GM10248 (cell line): ENCODE measurements at regions not wholly inside any gene's neighbourhood (a gene's known extent, or its start where the extent isn't known, plus 50 kb on each side); places are given as distances from the start of the nearest gene placed in this dataset.

ENCODE experiments used
- CTCF ChIA-PET: fragments of 300-600 bp; sonication (Branson Sonifier 250); formaldehyde crosslinking; extraction: SDS; loops from one replicate; lab custom pipeline; 2021; ENCODE audit warnings: antibody characterized with exemption; lab: Yijun Ruan, JAX
- POLR2A ChIA-PET: fragments of 350-650 bp; sonication (Branson Sonifier 250); formaldehyde crosslinking; extraction: SDS; loops from one replicate; lab custom pipeline; 2020; ENCODE audit warnings: antibody characterized with exemption; lab: Yijun Ruan, JAX
- DNase-seq: peaks from one replicate; pipeline ENCODE4 v3.0.0; 2012; ENCODE audit errors: extremely low spot score
- TF ChIP-seq, protein P1 (sequence below): IDR thresholded peaks from 2 replicates; pipeline ENCODE4 v1.5.1; 2012; ENCODE audit warnings: mild to moderate bottlenecking, low read depth; ENCODE audit errors: extremely low read depth, missing control alignments, control extremely low read depth

DNA sequence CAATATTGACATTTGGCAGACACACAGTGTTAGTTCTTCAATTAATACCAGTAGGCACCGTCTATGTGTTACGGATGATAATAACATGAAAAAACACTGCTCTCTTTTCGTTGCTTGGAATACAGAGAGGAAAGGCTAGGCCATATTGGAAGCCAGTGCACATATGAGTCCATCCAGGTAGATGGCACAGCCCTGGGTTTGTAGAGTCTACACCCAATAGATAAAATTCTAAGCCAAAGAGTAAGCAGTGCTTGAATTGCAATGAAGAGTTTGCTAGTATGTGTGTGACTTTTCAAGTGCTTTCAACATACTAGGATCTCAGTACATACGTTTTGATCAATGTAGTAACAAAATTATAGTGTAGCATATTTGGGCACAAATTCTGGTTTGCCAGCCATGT lies 243.3 kb upstream of the AVPR1A start:
- TF ChIP-seq, protein P1, sequence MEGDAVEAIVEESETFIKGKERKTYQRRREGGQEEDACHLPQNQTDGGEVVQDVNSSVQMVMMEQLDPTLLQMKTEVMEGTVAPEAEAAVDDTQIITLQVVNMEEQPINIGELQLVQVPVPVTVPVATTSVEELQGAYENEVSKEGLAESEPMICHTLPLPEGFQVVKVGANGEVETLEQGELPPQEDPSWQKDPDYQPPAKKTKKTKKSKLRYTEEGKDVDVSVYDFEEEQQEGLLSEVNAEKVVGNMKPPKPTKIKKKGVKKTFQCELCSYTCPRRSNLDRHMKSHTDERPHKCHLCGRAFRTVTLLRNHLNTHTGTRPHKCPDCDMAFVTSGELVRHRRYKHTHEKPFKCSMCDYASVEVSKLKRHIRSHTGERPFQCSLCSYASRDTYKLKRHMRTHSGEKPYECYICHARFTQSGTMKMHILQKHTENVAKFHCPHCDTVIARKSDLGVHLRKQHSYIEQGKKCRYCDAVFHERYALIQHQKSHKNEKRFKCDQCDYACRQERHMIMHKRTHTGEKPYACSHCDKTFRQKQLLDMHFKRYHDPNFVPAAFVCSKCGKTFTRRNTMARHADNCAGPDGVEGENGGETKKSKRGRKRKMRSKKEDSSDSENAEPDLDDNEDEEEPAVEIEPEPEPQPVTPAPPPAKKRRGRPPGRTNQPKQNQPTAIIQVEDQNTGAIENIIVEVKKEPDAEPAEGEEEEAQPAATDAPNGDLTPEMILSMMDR: no peak
- DNase-seq: no peak
- ChIA-PET POLR2A (no interaction called here), CTCF (no interaction called here)

DNA sequence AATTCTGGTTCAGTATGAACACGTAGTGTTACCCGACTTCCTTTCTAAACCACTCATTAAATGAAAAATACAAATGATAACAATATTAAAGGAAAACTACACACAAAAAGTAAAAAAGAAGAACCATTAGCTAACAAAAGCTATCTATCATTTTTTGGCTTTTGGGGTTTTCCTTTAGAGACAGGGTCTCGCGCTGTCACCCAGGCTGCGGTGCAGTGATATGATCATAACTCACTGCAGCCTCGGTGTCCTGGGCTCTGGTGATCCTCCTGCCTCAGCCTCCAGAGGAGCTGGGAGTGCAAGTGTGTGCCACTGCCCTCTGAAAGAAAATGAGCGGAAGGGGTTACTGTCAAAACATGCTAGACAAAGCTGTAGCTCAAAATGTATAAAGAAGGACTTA lies 238.2 kb upstream of the AVPR1A start:
- CTCF ChIA-PET: interaction anchor here (1.0 to 1.2 kb wide), 2 partner anchors 11 to 12 kb away, joined by 3 read pairs; no protein-coding TSS in a partner anchor
- POLR2A ChIA-PET: no interaction called here
- no peak for DNase-seq
- TF ChIP-seq, protein P1: no peak

DNA sequence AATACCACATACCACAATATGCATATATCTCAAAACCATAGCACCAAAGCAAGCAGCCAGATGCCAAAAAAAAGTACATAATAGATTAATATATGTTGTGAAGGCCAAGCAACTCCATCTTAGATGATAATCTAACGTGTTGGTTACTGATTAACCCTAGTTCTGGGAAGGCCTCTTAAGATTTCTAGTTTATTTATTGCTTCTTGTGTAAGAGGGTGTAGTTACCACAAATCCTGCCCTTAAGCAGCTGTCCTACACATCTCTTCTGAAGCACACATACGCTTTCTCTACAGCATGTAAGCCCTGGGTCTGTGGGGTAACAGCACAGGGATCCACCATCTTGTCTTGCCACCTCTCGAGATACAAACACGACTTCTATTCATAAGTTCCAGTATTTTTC lies 236.8 kb upstream of the AVPR1A start:
- CTCF ChIA-PET: interaction anchor here (1.2 kb wide), 1 partner anchor 11 kb away, joined by 3 read pairs; no protein-coding TSS in a partner anchor
- TF ChIP-seq, protein P1: no peak
- POLR2A ChIA-PET: no interaction called here
- no peak for DNase-seq

- ChIA-PET CTCF (no interaction called here), POLR2A (no interaction called here)
- TF ChIP-seq, protein P1: no peak
- DNase-seq: no peak
Measured at GRCh38 chr12:63382930-63383329, 231.9 kb upstream of the AVPR1A start.

GRCh38 chr12:63362791-63363190 lies 211.8 kb upstream of the AVPR1A start:
- CTCF ChIA-PET: no interaction called here
- TF ChIP-seq, protein P1: no peak
- POLR2A ChIA-PET: no interaction called here
- no peak for DNase-seq

DNA sequence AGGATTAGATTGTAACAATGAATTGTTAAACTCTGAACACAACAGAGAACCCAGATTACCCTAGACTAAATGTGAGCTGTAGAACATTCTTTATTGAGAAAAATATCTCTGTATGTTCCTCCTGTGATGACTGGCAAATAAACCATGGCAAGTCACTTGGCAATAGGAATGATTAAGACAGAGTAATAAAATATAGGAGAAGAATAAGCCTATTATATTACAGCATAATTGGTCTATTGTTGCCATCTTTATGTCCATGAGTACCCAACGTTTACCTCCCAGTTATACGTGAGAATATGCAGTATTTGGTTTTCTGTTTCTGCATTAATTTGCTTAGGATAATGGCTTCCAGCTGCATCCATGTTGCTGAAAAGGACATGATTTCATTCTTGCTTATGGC lies 211.2 kb upstream of the AVPR1A start:
- DNase-seq: no peak
- CTCF ChIA-PET: no interaction called here
- TF ChIP-seq, protein P1: no peak
- POLR2A ChIA-PET: no interaction called here

GRCh38 chr12:63354969-63355368 lies 204.0 kb upstream of the AVPR1A start:
- DNase-seq: no peak
- CTCF ChIA-PET: no interaction called here
- TF ChIP-seq, protein P1: no peak
- POLR2A ChIA-PET: no interaction called here
